ENCODE measurements at regions not wholly inside any gene's neighbourhood (a gene's known extent, or its start where the extent isn't known, plus 50 kb on each side); places are given as distances from the start of the nearest gene placed in this dataset.
"Not testable (repeated sequence)": the region's sequence is repeated elsewhere in the genome, so short reads cannot be mapped to it uniquely, and the experiment has no call there.

DNA sequence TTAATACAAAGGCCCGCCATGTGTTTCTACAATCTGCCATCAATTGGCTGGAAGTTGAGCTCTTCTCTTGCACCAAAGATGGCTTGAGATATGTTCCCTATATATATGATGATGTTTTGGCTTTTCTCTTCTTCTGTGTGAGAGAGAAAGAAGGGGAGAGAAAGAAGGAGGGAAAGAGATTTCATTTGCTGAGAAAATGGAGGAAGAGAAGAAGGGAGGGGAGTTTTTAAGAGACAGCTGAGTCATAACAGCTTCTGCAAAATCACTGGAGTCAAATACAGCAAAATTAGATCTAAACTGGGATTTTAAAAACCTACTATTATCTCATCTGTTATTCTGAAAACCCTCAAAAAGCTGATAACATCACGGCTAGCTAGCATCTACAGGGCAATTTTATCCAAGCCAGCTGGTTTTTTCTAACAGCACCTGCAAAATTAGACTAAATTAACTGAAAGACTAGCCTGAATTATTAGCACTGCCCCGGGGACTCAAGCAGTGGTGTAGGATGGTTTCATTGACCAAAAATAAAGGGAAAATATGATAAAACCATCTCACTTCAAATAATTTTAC, 647.6 kb upstream of the ACTRT1 start:
- no peaks in the 10 kb centered on the region for H3K9me3 Mint-ChIP-seq
- H3K27me3 Mint-ChIP-seq = peaks cover 0 to 4% of the 10 kb centered on the region in 2 donors
- H3K27ac Mint-ChIP-seq = no peak overlapping the region
- H3K36me3 Mint-ChIP-seq = no peaks in the 10 kb centered on the region
- no peaks in the 10 kb centered on the region for H3K4me1 Mint-ChIP-seq (ENCODE audit: low read depth in 2 of 2)
- DNase-seq (ENCODE audit: low spot score) = no peak
- no peak for ATAC-seq
- H3K4me3 Mint-ChIP-seq = no peak overlapping the region

DNA sequence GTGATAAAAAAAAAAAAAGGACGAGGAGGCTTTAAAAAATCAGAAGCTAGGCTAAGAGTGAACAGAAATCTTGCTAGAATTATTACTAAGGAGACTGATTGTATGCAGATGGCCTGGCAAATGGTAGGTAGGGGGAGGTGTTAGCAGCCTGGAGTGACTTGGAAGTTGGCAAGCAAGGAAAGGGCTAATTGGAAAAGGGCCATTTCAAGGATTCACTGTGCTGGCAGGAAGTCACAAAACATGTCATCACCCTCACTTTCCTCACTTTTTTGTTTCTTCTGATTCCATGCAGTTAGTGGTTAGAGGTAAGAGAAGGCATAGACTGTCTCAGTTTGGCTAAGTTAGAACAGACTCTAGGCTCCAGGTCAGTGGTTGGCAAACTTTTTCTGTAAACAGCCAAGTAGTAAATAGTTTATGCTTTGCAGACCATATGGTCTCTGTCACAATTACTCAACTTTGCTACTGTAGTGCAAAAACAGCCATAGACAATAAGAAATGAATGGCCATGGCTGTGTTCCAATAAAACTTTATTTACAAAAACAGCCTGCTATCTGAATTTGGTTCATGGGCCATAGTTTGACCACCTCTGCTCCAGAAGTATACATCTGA, 646.5 kb upstream of the ACTRT1 start:
- Mint-ChIP-seq H3K4me3 (no peak overlapping the region), H3K4me1 (ENCODE audit: low read depth in 2 of 2) (no peaks in the 10 kb centered on the region), H3K9me3 (no peaks in the 10 kb centered on the region), H3K27ac (no peak overlapping the region), H3K36me3 (no peaks in the 10 kb centered on the region), H3K27me3 (peaks cover 0 to 6% of the 10 kb centered on the region in 2 donors)
- DNase-seq (ENCODE audit: low spot score) = no peak
- ATAC-seq = no peak

DNA sequence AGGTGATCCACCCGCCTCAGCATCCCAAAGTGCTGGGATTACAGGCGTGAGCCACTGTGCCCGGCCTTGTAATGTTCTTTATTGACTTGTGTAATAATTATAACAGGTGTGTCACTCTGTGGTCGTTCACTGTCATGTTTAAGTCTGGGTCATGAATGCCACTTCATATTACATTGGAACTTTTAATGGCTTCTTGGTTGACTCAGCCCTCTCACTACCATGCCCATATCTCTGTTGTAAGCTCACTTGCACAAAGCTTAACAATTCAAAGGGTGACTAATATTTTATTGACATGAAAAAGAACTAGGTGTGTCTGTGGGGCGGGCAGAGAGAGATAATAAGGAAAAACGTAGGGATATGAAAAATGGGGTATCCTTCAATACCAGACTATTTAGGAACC, 639.7 kb upstream of the ACTRT1 start:
- ATAC-seq (no peak), DNase-seq (ENCODE audit: low spot score) (no peak)
- Mint-ChIP-seq H3K4me3 (no peak overlapping the region), H3K4me1 (ENCODE audit: low read depth in 2 of 2) (no peaks in the 10 kb centered on the region), H3K27ac (no peak overlapping the region), H3K27me3 (peaks cover 0 to 2% of the 10 kb centered on the region in 2 donors), H3K36me3 (no peaks in the 10 kb centered on the region), H3K9me3 (no peaks in the 10 kb centered on the region)

DNA sequence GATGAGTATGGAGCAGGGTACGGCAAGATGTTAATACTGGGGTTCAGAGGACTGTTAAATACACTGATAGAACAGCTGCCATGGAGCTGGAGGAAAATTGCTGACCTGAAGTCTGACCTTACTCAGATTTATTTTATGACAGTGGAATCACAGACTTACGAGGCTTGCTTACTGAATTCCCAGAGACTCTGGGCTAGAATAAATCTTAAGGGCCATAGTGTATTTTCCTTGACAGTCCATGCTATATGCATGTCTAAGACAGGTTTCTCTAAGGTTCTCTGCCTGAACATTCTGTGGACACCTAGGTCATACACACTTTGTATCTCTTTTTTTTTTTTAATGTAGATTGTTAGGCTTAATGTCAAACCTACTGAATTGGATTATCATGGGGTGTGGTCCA, 633.2 kb upstream of the ACTRT1 start:
- H3K4me1 Mint-ChIP-seq (ENCODE audit: low read depth in 2 of 2) = no peaks in the 10 kb centered on the region
- H3K4me3 Mint-ChIP-seq = no peak overlapping the region
- no peaks in the 10 kb centered on the region for H3K9me3 Mint-ChIP-seq
- no peaks in the 10 kb centered on the region for H3K36me3 Mint-ChIP-seq
- no peak overlapping the region for H3K27ac Mint-ChIP-seq
- ATAC-seq (no peak), DNase-seq (ENCODE audit: low spot score) (no peak)
- peaks cover 0 to 2% of the 10 kb centered on the region in 2 donors for H3K27me3 Mint-ChIP-seq

DNA sequence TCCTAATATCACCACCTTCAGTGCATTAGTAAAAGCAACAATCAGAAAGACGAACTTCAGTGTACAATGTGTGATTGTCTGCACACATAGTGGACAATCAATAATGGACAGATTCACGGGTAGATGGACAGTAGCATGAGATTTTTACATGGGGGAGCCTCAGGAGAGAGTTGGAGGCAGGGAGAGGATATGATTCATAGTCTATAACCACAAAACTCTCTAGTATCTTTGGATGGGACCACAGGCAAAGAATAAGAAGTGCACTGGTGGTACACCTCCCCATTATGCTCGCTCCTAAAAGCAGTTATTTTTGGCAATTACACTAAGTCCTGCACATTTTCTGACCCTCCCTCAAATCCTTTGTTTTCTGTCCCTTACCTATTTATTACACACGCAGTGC, 624.4 kb upstream of the ACTRT1 start:
- ATAC-seq (no peak), DNase-seq (ENCODE audit: low spot score) (no peak)
- Mint-ChIP-seq H3K27ac (no peak overlapping the region), H3K4me3 (no peak overlapping the region), H3K9me3 (no peaks in the 10 kb centered on the region), H3K27me3 (peaks cover 0 to 5% of the 10 kb centered on the region in 2 donors), H3K4me1 (ENCODE audit: low read depth in 2 of 2) (no peaks in the 10 kb centered on the region), H3K36me3 (no peaks in the 10 kb centered on the region)

DNA sequence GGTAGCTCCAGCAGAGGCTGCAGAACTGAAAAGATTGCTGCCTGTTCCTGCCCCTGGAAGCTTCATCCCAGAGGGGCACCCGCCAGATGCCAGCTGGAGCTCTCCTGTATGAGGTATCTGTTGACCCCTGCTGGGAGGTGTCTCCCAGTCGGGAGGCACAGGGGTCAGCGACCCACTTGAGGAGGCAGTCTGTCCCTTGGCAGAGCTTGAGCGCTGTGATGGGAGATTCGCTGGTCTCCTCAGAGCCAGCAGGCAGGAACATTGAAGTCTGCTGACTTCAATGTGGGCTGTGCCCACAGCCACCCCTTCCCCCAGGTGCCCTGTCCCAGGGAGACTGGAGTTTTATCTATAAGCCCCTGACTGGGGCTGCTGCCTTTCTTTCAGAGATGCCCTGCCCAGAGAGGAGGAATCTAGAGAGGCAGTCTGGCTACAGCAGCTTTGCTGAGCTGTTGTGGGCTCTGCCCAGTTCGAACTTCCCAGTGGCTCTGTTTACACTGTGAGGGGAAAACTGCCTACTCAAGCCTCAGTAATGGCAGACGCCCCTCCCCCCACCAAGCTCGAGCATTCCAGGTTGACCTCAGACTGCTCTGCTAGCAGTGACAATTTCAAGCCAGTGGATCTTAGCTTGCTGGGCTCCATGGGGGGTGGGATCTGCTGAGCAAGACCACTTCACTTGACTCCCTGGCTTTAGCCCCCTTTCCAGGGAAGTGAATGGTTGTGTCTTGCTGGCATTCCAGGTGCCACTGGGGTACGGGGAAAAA, 622.3 kb upstream of the ACTRT1 start:
- not testable (repeated sequence) for H3K9me3 Mint-ChIP-seq; H3K4me3 Mint-ChIP-seq; H3K27ac Mint-ChIP-seq; H3K36me3 Mint-ChIP-seq; ATAC-seq; DNase-seq (ENCODE audit: low spot score); H3K27me3 Mint-ChIP-seq; H3K4me1 Mint-ChIP-seq (ENCODE audit: low read depth in 2 of 2)

DNA sequence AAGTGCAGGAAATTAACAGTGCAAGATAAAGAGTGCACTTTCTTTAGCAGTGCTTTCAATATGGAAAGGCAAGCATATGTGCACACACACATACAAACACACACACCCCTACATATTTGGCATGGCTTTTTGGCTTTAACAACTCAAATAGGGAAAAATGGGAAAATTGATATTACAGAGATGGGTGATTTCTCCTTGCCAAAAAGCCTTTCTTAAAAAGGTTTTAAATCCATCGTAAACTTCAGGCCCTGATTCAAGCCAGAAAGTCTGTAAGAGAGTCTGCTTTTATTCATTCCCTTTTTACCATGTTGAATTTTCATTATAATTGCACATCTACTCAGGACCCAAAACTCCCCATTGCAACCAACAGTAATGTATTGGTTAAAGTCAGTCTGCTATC, 612.0 kb upstream of the ACTRT1 start:
- no peaks in the 10 kb centered on the region for H3K9me3 Mint-ChIP-seq
- no peaks in the 10 kb centered on the region for H3K36me3 Mint-ChIP-seq
- DNase-seq (ENCODE audit: low spot score) (no peak), ATAC-seq (no peak)
- no peak overlapping the region for H3K27ac Mint-ChIP-seq
- H3K27me3 Mint-ChIP-seq = no peaks in the 10 kb centered on the region
- no peak overlapping the region for H3K4me3 Mint-ChIP-seq
- no peaks in the 10 kb centered on the region for H3K4me1 Mint-ChIP-seq (ENCODE audit: low read depth in 2 of 2)

DNA sequence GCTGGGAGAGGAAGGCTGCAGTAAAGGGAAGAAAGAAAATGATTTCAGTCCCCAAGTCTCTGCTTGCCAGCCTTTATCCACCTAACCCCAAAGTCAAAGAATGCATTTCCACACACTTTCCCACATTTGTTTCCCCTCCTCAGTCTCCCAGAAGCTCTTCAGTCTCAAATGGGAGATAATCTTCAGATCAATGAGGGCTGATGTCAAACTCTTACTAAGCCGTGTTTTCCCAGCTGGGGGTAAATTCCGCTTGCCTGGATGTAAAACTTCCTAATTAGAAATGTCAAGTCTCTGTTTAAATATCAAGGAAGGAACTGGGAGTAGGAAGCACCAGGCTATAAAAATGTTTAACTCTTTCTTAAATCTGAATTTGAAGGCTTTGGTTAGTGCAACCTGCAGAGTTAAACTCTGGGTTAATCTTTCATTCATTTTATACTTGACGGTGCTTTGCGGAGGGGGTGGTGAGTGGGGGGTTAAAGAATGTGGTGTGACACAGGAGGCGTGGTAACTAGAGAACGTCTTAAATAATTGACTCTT, 601.4 kb upstream of the ACTRT1 start:
- no peaks in the 10 kb centered on the region for H3K9me3 Mint-ChIP-seq
- H3K27ac Mint-ChIP-seq = no peak overlapping the region
- H3K4me3 Mint-ChIP-seq = no peak overlapping the region
- H3K4me1 Mint-ChIP-seq (ENCODE audit: low read depth in 2 of 2) = no peaks in the 10 kb centered on the region
- no peaks in the 10 kb centered on the region for H3K36me3 Mint-ChIP-seq
- ATAC-seq (no peak), DNase-seq (ENCODE audit: low spot score) (no peak)
- H3K27me3 Mint-ChIP-seq = no peaks in the 10 kb centered on the region

DNA sequence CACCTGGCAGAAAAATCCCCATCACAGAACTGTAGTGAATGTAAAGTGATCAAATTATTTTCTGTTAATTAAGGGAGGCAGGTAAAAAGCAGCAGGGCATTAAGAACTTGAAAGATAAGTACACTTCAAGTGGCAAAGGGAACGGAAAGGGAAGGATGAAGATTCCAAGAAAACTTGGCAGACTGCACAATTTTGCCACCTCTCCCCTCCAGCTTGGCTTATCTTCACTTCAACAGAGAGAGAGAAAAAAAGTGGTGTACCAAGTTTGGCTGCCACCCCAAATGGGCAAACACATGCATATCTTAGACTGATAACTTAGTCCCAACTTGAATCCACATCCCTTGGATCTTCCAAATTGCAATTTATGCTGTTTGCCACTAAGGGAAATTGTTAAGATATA, 598.1 kb upstream of the ACTRT1 start:
- ATAC-seq = no peak
- Mint-ChIP-seq H3K36me3 (no peaks in the 10 kb centered on the region), H3K4me3 (no peak overlapping the region), H3K27me3 (no peaks in the 10 kb centered on the region), H3K9me3 (no peaks in the 10 kb centered on the region), H3K27ac (no peak overlapping the region), H3K4me1 (ENCODE audit: low read depth in 2 of 2) (no peaks in the 10 kb centered on the region)
- DNase-seq (ENCODE audit: low spot score) = no peak

DNA sequence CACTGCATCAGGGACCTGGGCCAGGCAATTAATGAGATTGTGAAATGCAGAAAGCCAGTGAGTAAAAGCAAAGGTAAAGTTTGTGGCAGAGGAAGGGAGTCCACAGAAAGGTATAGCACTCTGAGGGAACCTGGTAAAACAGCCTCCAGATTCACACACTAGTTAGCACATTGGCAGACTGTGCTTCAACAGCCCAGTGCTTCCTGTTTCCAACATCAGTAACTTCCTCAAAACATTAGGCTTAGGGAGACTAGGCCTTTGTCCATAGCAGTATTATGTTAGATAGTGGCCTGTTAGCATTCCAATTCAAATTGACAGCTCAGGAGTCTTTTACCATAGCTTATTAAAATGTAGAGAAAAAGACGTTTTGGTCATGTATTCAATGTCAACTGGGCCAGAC, 582.6 kb upstream of the ACTRT1 start:
- ATAC-seq (no peak), DNase-seq (ENCODE audit: low spot score) (no peak)
- H3K4me1 Mint-ChIP-seq (ENCODE audit: low read depth in 2 of 2) = no peaks in the 10 kb centered on the region
- H3K9me3 Mint-ChIP-seq = no peaks in the 10 kb centered on the region
- H3K36me3 Mint-ChIP-seq = no peaks in the 10 kb centered on the region
- H3K4me3 Mint-ChIP-seq = no peak overlapping the region
- no peak overlapping the region for H3K27ac Mint-ChIP-seq
- H3K27me3 Mint-ChIP-seq = peaks cover 0 to 6% of the 10 kb centered on the region in 2 donors

DNA sequence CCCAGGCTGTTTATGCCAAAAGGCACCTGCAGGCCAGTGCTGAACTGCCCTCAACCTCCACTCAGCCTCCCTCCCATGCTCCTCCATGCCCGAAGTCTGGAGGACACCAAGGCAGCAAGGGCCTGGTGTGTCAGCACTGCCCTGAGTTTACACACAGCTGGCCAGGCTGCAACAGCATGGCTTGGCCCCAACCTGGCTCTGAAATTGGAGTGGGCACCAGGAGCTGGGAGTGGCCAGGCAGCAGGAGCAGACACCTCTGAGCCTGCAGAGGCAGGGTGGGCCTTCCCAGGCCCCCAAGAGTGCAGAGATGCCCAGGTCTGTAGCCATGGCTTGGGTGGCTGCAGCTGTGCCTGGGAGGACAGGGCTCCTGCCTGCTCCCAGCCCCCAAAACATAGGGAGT, 571.2 kb upstream of the ACTRT1 start:
- Mint-ChIP-seq H3K27me3 (peaks cover 0 to 6% of the 10 kb centered on the region in 2 donors), H3K27ac (no peak overlapping the region), H3K36me3 (no peaks in the 10 kb centered on the region), H3K4me1 (ENCODE audit: low read depth in 2 of 2) (no peaks in the 10 kb centered on the region), H3K9me3 (no peaks in the 10 kb centered on the region), H3K4me3 (no peak overlapping the region)
- DNase-seq (ENCODE audit: low spot score) = no peak
- peak in 1 of 2 donors; percentile 36 for ATAC-seq

DNA sequence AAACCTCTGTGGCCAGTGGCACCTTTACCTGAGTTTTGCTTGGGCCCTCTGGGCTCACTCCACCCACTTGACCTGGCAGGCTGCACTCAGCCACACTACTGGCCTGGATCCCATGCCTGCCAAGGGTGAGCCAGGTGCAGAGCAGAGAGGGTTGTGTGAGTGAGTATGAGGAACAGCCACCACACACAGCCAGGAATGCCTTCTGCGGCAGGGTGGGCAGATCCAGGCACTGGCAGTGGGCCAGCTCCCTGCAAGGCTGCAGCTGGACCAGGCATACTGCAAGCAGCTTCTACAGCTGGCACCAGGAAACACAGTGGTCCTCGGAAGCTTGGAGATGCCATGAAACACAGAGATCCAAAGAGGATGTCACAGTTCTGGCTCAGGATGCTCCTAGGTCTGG, 570.1 kb upstream of the ACTRT1 start:
- no peak for ATAC-seq
- DNase-seq (ENCODE audit: low spot score) = no peak
- H3K4me3 Mint-ChIP-seq = no peak overlapping the region
- H3K27me3 Mint-ChIP-seq = peaks cover 0 to 6% of the 10 kb centered on the region in 2 donors
- no peaks in the 10 kb centered on the region for H3K4me1 Mint-ChIP-seq (ENCODE audit: low read depth in 2 of 2)
- no peaks in the 10 kb centered on the region for H3K36me3 Mint-ChIP-seq
- H3K27ac Mint-ChIP-seq = no peak overlapping the region
- no peaks in the 10 kb centered on the region for H3K9me3 Mint-ChIP-seq

DNA sequence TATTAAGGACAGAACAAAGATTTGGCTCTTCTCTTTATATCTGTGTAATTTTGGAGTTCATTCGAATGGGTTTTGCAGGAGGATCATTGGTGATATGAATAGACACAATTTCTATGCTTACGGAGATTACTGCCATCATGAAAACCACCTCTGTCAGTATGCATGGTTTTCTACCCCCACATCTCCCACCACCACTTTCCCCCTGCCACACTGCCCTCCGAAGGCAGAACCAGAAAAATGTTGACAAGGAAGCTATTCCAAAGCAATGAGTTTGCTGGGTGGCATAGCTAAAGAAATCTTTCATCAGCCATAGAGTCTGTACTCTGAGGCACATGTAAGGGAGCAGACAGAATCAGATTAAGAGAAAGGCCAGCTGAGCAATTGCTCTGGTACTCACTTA, 567.3 kb upstream of the ACTRT1 start:
- Mint-ChIP-seq H3K36me3 (no peaks in the 10 kb centered on the region), H3K4me3 (no peak overlapping the region)

DNA sequence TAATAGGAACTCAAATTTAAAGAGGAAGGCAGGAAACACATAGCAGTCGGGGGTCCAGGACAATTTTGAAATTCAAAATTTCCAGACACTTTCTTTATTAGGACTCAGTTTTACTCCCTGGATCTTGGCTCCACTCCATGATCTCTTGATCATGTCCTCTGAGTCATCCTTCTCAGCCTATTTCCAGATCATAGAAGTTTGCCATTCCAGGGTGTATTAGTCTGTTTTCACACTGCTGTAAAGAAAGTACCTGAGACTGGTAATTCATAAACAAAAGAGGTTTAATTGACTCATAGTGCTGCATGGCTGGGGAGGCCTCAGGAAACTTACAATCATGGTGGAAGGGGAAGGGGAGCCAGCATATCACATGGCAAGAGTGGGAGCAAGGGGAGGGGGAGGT, 564.7 kb upstream of the ACTRT1 start:
- no peak overlapping the region for H3K27ac Mint-ChIP-seq
- no peaks in the 10 kb centered on the region for H3K9me3 Mint-ChIP-seq
- H3K36me3 Mint-ChIP-seq = no peaks in the 10 kb centered on the region
- H3K27me3 Mint-ChIP-seq = peaks cover 0 to 2% of the 10 kb centered on the region in 2 donors
- DNase-seq (ENCODE audit: low spot score) = no peak
- H3K4me3 Mint-ChIP-seq = no peak overlapping the region
- no peak for ATAC-seq
- H3K4me1 Mint-ChIP-seq (ENCODE audit: low read depth in 2 of 2) = no peaks in the 10 kb centered on the region

More for the DNA sequence above, 567.3 kb upstream of the ACTRT1 start:
- no peak overlapping the region for H3K27ac Mint-ChIP-seq
- DNase-seq (ENCODE audit: low spot score) (no peak), ATAC-seq (no peak)
- H3K27me3 Mint-ChIP-seq = peaks cover 0 to 2% of the 10 kb centered on the region in 2 donors
- no peaks in the 10 kb centered on the region for H3K4me1 Mint-ChIP-seq (ENCODE audit: low read depth in 2 of 2)
- no peaks in the 10 kb centered on the region for H3K9me3 Mint-ChIP-seq

Data from natural killer cell treated with Interleukin-12 subunit alpha and Interleukin-12 subunit beta and Interleukin-15 and Interleukin-18, amount 100 ng/mL, for 72 hours (primary cell).